HT-29 (cell line): ENCODE measurements at regions not wholly inside any gene's neighbourhood (a gene's known extent, or its start where the extent isn't known, plus 50 kb on each side); places are given as distances from the start of the nearest gene placed in this dataset.
"Not testable (repeated sequence)": the region's sequence is repeated elsewhere in the genome, so short reads cannot be mapped to it uniquely, and the experiment has no call there.

Experiments used
- DNase-seq: peaks from one replicate; pipeline ENCODE4 v3.0.0-alpha.2; 2015; ENCODE audit warnings: low spot score

DNA sequence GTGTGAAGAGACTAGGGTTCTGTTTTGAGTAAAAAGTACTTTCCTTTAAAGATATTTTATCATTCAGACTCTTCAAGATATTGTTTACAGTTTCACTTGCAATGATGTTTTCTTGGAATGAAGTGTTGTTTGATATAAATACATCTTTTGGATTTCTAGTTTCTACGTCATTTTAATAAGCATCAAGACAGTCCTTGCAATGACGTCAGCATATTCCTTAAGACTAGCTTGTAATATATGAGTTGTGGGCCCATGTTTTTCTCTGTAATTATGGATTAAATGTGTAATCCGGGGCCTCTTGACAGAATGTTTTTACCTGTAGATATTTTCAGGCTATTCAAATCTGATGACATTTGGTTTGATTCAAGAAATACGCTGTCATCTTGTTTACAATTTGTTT lies 66.1 kb downstream of the RBMX2 start:
- DNase-seq = no peak

GRCh38 chrX:130468395-130468923 lies 66.7 kb downstream of the RBMX2 start:
- no peak for DNase-seq

DNA sequence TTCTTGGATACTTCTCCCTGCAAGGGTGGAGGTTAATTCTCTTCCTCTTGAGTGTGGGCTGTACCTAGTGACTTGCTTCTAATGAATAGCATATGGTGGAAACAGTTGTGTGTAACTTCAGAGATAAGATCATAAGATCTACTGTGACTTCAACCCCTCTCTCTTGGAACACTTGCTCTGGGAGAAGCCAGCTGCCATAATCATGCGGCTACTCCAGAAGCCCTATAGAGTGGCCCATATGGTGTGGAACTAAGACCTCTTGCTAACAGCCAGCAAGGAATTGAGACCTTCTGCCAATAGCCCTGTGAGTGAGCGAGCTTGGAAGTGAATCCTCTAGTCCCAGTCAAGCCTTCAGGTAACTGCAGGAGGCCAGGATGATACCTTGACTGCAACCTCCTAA lies 81.1 kb downstream of the RBMX2 start:
- no peak for DNase-seq

DNA sequence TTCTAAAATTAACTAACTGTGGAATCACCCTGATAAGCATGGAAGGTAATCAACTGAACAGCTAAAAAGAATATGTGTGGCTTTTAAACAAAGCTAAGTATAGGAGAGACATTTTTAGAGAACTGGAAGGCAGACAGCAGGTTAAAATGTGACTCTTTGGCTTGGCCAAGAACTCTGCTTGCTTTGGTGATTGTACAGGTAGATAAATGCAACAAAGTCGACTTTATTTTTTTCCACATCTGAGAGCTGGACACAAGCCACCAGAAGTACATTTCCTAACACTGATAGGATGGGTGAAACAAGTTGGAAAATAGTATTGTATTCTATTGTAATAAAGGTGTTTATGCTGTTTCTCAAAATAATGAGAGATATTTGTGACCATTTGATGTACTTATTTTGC lies 84.1 kb downstream of the RBMX2 start:
- no peak for DNase-seq

GRCh38 chrX:130495502-130495901 lies 93.7 kb downstream of the RBMX2 start:
- not testable (repeated sequence) for DNase-seq

DNA sequence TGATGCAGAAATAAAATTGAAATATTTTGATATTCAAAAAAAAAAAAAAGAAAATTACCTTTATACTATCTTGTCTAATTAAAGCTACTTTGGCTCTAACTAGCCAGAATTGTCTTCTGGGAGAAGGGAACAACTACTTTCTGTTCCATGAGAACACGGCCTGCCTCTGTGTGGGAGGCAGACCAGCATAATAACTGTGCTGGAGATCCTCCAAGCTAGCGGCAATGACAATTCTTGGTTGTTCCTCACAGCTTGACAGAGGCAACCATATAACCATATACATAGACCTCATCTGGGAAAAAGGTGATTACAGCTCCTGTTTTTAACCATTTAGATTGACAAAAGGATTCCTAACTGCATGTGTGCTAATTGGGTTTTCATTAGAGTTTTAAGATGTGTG lies 95.7 kb downstream of the RBMX2 start:
- no peak for DNase-seq

- DNase-seq = no peak
Measured at GRCh38 chrX:130498653-130499274, 97.0 kb downstream of the RBMX2 start.

GRCh38 chrX:130502016-130502570 lies 100.3 kb downstream of the RBMX2 start:
- DNase-seq = no peak

DNA sequence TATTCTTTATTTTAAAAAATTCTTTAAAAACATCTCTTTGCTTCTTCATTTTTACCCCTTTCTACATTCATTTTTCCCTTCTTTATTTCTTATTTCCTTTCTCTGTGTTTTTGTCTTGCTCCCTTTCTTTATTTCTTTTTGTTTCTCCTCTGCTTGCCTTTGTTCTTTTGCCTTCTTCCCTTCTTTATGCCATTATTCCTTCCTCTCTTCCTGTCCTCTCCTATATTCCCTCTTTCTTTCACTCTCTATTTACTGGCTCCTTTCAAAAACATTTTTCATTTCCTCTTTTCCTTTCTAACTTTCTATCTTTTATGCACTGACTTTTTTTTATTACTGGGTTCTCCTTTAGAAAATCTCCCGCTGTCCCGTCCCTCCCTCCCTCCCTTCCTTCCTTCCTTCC lies 102.2 kb downstream of the RBMX2 start:
- no peak for DNase-seq

DNA sequence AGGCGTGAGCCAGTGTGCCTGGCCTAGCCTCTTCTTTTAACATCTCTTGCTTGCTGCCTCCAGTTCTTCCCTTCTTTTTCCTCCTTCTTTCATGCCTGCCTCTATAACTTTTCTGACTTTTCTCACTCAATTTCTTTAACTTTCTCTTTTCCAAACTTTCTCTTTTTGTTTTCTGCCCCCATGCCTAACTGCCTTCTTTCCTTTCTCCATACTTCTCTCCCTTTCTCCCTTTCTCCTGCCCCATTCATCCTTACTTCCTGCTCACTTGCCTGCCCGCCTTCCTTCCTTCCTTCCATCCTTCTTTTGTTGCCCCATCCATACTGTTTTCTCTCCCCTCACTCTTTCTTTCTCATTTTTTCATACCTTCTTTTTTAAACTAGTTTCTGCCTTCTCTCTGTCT lies 105.2 kb downstream of the RBMX2 start:
- DNase-seq = no peak

DNA sequence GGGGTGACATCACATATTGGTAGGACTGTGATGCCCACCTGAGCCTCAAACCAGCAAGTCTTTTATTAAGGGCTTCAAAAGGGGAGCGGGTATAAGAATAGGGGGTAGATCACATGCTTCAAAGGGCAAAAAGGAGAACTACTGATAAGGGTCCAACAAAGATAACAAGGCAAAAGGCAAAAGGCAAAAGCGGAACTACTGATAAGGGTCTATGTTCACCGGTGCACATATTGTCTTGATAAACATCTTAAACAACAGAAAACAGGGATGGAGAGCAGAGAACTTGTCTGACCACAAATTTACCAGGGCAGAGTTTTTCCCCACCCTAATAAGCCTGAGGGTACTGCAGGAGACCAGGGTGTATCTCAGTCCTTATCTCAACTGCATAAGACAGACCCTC lies 110.7 kb downstream of the RBMX2 start:
- not testable (repeated sequence) for DNase-seq

GRCh38 chrX:130516123-130516522 lies 114.3 kb downstream of the RBMX2 start:
- DNase-seq = no peak

- no peak for DNase-seq
Measured at GRCh38 chrX:130523460-130524394, 121.9 kb downstream of the RBMX2 start.

GRCh38 chrX:130524476-130525194 lies 122.8 kb downstream of the RBMX2 start:
- no peak for DNase-seq

DNA sequence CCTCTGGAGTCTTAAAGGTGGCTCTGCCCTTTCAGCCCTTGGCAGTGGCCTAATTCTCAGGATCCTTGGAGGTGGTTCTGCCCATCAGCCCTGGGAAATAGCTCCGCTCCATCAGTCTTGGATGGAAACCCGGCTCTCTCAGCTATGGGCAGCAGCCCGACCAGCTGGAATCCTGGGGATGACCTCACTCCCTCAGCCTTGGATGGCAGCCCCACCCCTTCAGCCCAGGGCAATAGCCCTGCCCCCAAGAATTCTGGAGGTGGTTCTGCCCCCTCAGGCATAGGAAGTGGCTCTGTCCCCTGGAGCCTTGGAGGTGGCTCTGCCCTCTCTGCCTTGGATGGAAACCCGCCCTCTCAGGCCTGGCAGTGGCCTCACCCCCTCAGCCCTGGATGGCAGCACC lies 127.7 kb downstream of the RBMX2 start:
- no peak for DNase-seq

DNA sequence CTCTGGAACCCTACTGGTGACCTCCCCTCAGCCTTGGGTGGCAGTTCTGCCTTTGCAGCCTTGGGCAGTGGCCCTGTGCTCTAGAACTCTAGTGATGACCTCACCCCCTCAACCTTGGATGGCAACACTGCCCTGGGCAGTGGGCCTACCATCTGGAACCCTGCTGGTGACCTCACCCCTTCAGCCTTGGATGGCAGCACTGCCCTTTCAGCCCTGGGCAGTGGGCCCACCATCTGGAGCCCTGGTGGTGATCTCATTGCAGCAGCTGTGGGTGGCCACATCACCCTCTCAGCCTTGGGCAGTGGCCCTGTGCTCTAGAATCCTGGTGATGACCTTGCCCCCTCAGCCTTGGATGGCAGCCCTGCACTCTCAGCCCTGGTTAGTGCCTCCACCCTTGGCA lies 129.3 kb downstream of the RBMX2 start:
- no peak for DNase-seq

DNA sequence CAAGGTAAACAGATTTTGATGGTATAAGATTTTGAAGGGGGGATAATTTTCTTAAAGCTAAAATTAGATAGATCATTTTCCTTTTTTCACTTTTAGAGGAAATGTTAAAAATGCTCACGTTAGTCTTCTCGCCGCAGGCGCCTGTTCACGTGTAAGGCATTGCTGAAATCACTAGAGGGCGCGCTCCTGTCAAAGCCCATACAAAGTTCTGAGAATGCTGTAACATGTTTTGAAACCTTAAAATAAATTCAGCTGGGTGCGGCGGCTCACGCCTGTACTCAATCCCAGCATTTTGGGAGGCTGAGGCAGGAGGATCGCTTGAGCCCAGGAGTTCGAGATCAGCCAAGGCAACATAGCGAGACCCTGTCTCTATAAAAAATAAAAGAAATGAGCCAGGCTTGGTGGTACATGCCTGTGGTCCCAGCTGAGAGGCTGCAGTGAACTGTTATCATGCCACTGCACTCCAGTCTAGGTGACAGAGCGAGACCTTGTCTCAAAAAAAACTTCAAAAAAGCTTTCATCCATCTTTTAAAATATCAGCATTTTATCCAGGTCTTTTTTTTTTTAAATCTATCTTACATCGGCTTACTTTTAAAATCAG lies 138.0 kb downstream of the RBMX2 start:
- DNase-seq = peak; percentile 53

- DNase-seq = no peak
Measured at GRCh38 chrX:130543603-130544325, 142.0 kb downstream of the RBMX2 start.

DNA sequence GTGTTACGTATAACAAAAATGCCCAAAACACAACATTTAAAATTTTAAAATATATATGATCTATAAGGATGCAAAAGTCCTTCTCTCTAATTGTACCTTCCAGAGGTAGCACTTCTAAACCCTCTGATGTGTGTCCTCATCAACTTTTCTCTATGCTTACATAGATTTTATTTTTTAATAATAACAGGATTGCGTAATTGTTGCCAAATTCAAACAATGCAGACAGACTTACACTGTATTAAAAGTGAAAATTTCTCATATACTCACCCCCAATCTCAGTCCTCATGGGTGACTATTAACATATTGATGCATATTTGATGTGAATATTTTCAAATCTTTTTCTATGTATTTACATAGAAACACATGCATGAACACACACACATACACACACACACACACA lies 144.0 kb downstream of the RBMX2 start:
- DNase-seq = no peak

- not testable (repeated sequence) for DNase-seq
Measured at GRCh38 chrX:130549382-130549781, 147.6 kb downstream of the RBMX2 start.

- DNase-seq = no peak
Measured at GRCh38 chrX:130550351-130550750, 148.6 kb downstream of the RBMX2 start.
